ENCODE measurements at regions not wholly inside any gene's neighbourhood (a gene's known extent, or its start where the extent isn't known, plus 50 kb on each side); places are given as distances from the start of the nearest gene placed in this dataset.

GRCh38 chr6:109261811-109262210 lies 120.5 kb downstream of the CD164 start:
- TF ChIP-seq CTCF (IDR thresholded peaks at IDR 0.05): no peak
- no peak for TF ChIP-seq POLR2A (IDR thresholded peaks at IDR 0.05)
